DND-41 (cell line): ENCODE measurements at regions not wholly inside any gene's neighbourhood (a gene's known extent, or its start where the extent isn't known, plus 50 kb on each side); places are given as distances from the start of the nearest gene placed in this dataset.
"Not testable (repeated sequence)": the region's sequence is repeated elsewhere in the genome, so short reads cannot be mapped to it uniquely, and the experiment has no call there.

Experiments used
- ATAC-seq: fragments of 200-7000 bp; cut with Tn5 transposase; 3 replicates; pipeline ENCODE4 v1.9.1; 2021; ENCODE audit warnings: low read depth; ENCODE audit not compliant: insufficient read depth
- DNase-seq: peaks from one replicate; pipeline ENCODE4 v3.0.0-alpha.2; 2020
- H2AFZ ChIP-seq: 2 replicates; pipeline ENCODE4 v1.6.0; 2012; ENCODE audit warnings: low read depth, low read length
- H3K27ac ChIP-seq: 2 replicates; pipeline ENCODE4 v1.5.1; 2012; ENCODE audit warnings: low read length, inconsistent platforms
- H3K27me3 ChIP-seq: fragments of 200-600 bp; sonication (generic); 2 replicates; pipeline ENCODE4 v1.6.0; 2012; ENCODE audit warnings: low read length, mild to moderate bottlenecking, inconsistent platforms; ENCODE audit not compliant: insufficient read depth, poor library complexity
- H3K36me3 ChIP-seq: 2 replicates; pipeline ENCODE4 v1.5.1; 2012; ENCODE audit warnings: low read length, inconsistent platforms; ENCODE audit not compliant: insufficient read depth
- H3K4me1 ChIP-seq: 2 replicates; pipeline ENCODE4 v1.5.1; 2012; ENCODE audit warnings: mild to moderate bottlenecking, low read length; ENCODE audit not compliant: insufficient read depth
- H3K4me2 ChIP-seq: 2 replicates; pipeline ENCODE4 v1.6.0; 2012; ENCODE audit warnings: mild to moderate bottlenecking, moderate library complexity, low read length, inconsistent platforms; ENCODE audit not compliant: insufficient read depth
- H3K4me3 ChIP-seq, 2 experiments: fragments of 200-600 bp in 1 of 2; shearing (Covaris generic) in 1 of 2; 2 replicates each; pipeline ENCODE4 v1.5.1; 2012 to 2016; ENCODE audit warnings: inconsistent platforms in 2 of 2, low read length in 2 of 2, mild to moderate bottlenecking in 2 of 2, low read depth in 1 of 2, moderate library complexity in 1 of 2
- H3K79me2 ChIP-seq: 2 replicates; pipeline ENCODE4 v1.6.0; 2012; ENCODE audit warnings: low read length, inconsistent platforms; ENCODE audit not compliant: insufficient read depth
- H3K9ac ChIP-seq: 2 replicates; pipeline ENCODE4 v1.6.0; 2012; ENCODE audit warnings: low read depth, mild to moderate bottlenecking, inconsistent platforms, low read length, moderate library complexity
- H3K9me3 ChIP-seq: 2 replicates; pipeline ENCODE4 v1.5.1; 2012; ENCODE audit warnings: low read length, moderate library complexity, mild to moderate bottlenecking, inconsistent platforms; ENCODE audit not compliant: insufficient read depth, severe bottlenecking
- H4K20me1 ChIP-seq: 2 replicates; pipeline ENCODE4 v1.6.0; 2012; ENCODE audit warnings: low read length; ENCODE audit not compliant: insufficient read depth
- EZH2 ChIP-seq: IDR thresholded peaks from 3 replicates; pipeline ENCODE4 v1.6.1; 2012; ENCODE audit warnings: borderline replicate concordance, low read depth, mild to moderate bottlenecking, moderate library complexity, low read length, inconsistent platforms; ENCODE audit not compliant: severe bottlenecking
- TF ChIP-seq, protein P1 (sequence below): IDR thresholded peaks from 2 replicates; pipeline ENCODE4 v1.5.1; 2012; ENCODE audit warnings: borderline replicate concordance, low read length, moderate library complexity, mild to moderate bottlenecking; ENCODE audit not compliant: poor library complexity, severe bottlenecking; ENCODE audit errors: extremely low read depth

- no peak overlapping the region for H3K9ac ChIP-seq
- ATAC-seq (no peak), DNase-seq (peak; percentile 18)
- TF ChIP-seq, protein P1, sequence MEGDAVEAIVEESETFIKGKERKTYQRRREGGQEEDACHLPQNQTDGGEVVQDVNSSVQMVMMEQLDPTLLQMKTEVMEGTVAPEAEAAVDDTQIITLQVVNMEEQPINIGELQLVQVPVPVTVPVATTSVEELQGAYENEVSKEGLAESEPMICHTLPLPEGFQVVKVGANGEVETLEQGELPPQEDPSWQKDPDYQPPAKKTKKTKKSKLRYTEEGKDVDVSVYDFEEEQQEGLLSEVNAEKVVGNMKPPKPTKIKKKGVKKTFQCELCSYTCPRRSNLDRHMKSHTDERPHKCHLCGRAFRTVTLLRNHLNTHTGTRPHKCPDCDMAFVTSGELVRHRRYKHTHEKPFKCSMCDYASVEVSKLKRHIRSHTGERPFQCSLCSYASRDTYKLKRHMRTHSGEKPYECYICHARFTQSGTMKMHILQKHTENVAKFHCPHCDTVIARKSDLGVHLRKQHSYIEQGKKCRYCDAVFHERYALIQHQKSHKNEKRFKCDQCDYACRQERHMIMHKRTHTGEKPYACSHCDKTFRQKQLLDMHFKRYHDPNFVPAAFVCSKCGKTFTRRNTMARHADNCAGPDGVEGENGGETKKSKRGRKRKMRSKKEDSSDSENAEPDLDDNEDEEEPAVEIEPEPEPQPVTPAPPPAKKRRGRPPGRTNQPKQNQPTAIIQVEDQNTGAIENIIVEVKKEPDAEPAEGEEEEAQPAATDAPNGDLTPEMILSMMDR: no peak
- TF ChIP-seq EZH2: no peak
- H3K36me3 ChIP-seq: no peaks in the 10 kb centered on the region
- H3K27ac ChIP-seq: no peak overlapping the region
- H4K20me1 ChIP-seq: no peaks in the 10 kb centered on the region
- no peaks in the 10 kb centered on the region for H3K9me3 ChIP-seq
- H2AFZ ChIP-seq: no peak overlapping the region
- H3K79me2 ChIP-seq: no peaks in the 10 kb centered on the region
- H3K4me2 ChIP-seq: no peak overlapping the region
- H3K27me3 ChIP-seq: no peaks in the 10 kb centered on the region
- H3K4me3 ChIP-seq: no peak overlapping the region
- no peaks in the 10 kb centered on the region for H3K4me1 ChIP-seq
These were observed 177.9 kb upstream of the ZNF184 start for GRCh38 chr6:27650620-27651370.

DNA sequence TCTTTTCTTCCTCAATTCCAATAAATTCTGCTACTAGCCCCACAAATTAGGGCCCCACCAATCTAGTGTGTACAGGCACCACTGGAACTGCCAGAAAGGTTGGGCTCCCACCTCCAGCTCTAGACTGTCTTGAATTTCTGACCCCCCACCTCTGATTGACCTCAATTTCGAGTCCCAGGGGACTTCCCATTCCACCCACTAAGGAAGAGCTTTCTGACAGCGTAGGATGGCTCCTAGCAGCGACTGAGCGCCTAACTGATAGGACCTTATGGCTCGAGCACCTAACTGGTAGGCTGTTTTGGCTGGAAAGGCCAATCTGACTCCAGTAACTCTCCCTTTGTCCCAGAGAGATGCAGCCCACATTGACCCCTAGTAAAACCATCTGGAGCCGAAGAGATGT lies 171.6 kb upstream of the ZNF184 start:
- Histone ChIP-seq H3K4me3 (no peak overlapping the region), H3K79me2 (no peaks in the 10 kb centered on the region), H3K4me2 (no peak overlapping the region), H3K27ac (no peak overlapping the region), H3K9me3 (no peaks in the 10 kb centered on the region), H3K36me3 (no peaks in the 10 kb centered on the region), H3K4me1 (no peaks in the 10 kb centered on the region), H4K20me1 (no peaks in the 10 kb centered on the region), H3K27me3 (no peaks in the 10 kb centered on the region), H2AFZ (no peak overlapping the region), H3K9ac (no peak overlapping the region)
- no peak for DNase-seq
- no peak for TF ChIP-seq EZH2
- TF ChIP-seq, protein P1: no peak
- ATAC-seq: no peak

DNA sequence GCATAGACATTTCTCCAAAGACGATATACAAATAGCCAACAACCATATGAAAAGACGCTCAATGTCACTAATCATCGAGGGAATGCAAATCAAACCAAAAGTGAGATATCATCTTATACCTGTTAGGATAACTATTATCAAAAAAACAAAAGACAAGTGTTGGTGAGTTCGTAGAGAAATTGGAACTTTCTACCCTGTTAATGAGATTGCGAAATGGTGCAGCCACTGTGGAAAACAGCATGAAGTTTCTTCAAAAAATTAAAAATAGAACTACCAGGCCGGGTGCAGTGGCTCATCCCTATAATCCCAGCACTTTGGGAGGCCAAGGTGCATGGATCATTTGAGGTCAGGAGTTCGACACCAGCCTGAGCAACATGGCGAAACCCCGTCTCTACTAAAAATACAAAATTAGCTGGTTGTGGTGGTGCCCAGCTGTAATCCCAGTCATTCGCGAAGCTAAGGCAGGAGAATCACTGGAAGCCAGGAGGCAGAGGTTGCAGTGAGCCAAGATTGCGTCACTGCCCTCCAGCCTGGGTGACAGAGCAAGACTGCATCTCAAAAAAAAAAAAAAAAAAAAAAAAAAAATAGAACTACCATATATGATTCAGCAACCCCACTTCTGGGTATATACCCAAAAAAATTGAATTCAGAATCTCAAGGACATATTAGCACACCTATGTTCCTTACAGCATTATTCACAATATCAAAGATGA lies 170.0 kb upstream of the ZNF184 start:
- no peak overlapping the region for H2AFZ ChIP-seq
- no peak for ATAC-seq
- H3K4me1 ChIP-seq: no peaks in the 10 kb centered on the region
- H3K27me3 ChIP-seq: no peaks in the 10 kb centered on the region
- no peak for DNase-seq
- H4K20me1 ChIP-seq: no peaks in the 10 kb centered on the region
- H3K9ac ChIP-seq: no peak overlapping the region
- H3K79me2 ChIP-seq: no peaks in the 10 kb centered on the region
- no peak overlapping the region for H3K4me2 ChIP-seq
- TF ChIP-seq, protein P1: no peak
- TF ChIP-seq EZH2: no peak
- no peaks in the 10 kb centered on the region for H3K9me3 ChIP-seq
- H3K4me3 ChIP-seq: no peak overlapping the region
- no peak overlapping the region for H3K27ac ChIP-seq
- no peaks in the 10 kb centered on the region for H3K36me3 ChIP-seq

DNA sequence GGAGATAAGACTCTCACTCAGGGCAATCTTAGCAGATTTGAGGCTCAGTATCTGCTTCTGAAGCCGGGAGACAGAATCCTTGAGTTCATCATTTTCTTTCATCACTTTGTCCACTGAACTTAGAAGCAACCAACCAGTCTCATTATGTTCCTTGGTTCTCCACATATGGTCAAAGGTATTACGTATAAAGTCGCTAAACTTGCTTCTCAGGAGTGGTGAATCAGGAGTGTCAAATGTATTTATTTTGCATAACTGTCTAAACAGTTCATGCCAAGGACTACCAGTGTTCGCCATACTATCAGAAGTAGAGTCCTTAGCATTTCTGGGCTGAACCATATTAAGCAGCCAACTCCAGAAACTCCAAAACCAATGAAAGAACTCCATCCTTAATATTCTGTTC lies 163.0 kb upstream of the ZNF184 start:
- not testable (repeated sequence) for H3K9ac ChIP-seq, ATAC-seq, H2AFZ ChIP-seq, H3K36me3 ChIP-seq, H3K4me1 ChIP-seq, H3K27ac ChIP-seq, H3K4me2 ChIP-seq, H3K9me3 ChIP-seq, DNase-seq, H4K20me1 ChIP-seq, H3K79me2 ChIP-seq, H3K27me3 ChIP-seq, H3K4me3 ChIP-seq

GRCh38 chr6:27633221-27633688 lies 160.3 kb upstream of the ZNF184 start:
- H3K27ac ChIP-seq, H3K4me1 ChIP-seq, H3K9ac ChIP-seq, DNase-seq, H4K20me1 ChIP-seq, H3K9me3 ChIP-seq, H3K4me2 ChIP-seq, H3K36me3 ChIP-seq, ATAC-seq, H2AFZ ChIP-seq, H3K4me3 ChIP-seq, H3K79me2 ChIP-seq, H3K27me3 ChIP-seq: not testable (repeated sequence)
